BE2C (cell line): ENCODE measurements at regions not wholly inside any gene's neighbourhood (a gene's known extent, or its start where the extent isn't known, plus 50 kb on each side); places are given as distances from the start of the nearest gene placed in this dataset.
A peak's percentile ranks its signal among the peaks of the same experiment; 100 is the strongest.

Experiments
- DNase-seq: peaks from one replicate; pipeline ENCODE4 v3.0.0-alpha.2; 2020
- H3K27me3 ChIP-seq: fragments of 250-450 bp; sonication (Bioruptor Pico); 2 replicates; pipeline ENCODE4 v1.5.1; 2020; ENCODE audit warnings: mild to moderate bottlenecking
- H3K36me3 ChIP-seq: fragments of 250-450 bp; sonication (Bioruptor Pico); 2 replicates; pipeline ENCODE4 v1.5.1; 2020; ENCODE audit warnings: mild to moderate bottlenecking
- H3K4me1 ChIP-seq: fragments of 250-450 bp; sonication (Bioruptor Pico); 2 replicates; pipeline ENCODE4 v1.5.1; 2020
- H3K4me3 ChIP-seq: 2 replicates; pipeline ENCODE4 v1.5.1; 2011; ENCODE audit warnings: low read depth, low read length
- H3K9me3 ChIP-seq: fragments of 250-450 bp; sonication (Bioruptor Pico); 2 replicates; pipeline ENCODE4 v1.5.1; 2020
- TF ChIP-seq, protein P1 (sequence below): IDR thresholded peaks from 2 replicates; pipeline ENCODE4 v1.5.1; 2012; ENCODE audit warnings: mild to moderate bottlenecking, low read depth, low read length

DNA sequence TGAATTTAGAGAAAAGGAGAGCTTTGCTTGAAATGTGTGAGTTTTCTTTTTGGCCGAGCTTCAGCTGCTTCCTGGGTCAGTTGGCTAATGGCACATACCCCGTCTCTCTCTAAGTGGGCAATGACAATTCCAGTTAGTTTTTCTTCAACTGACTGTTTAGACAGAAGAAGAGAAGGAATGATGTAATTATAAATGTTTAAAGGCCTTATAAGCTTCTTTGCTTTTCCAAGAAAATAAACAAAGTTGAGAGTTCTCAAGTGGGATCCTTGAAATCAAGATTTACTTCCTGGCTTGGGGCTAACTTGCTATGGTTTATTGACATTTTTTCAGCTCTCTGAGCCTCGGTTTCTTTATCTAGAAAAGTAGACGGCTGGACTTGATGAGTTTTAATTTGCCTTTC is 794.9 kb upstream of the ACVR2A start:
- H3K4me3 ChIP-seq, result no peak overlapping the region
- H3K36me3 ChIP-seq, result no peaks in the 10 kb centered on the region
- TF ChIP-seq, protein P1, sequence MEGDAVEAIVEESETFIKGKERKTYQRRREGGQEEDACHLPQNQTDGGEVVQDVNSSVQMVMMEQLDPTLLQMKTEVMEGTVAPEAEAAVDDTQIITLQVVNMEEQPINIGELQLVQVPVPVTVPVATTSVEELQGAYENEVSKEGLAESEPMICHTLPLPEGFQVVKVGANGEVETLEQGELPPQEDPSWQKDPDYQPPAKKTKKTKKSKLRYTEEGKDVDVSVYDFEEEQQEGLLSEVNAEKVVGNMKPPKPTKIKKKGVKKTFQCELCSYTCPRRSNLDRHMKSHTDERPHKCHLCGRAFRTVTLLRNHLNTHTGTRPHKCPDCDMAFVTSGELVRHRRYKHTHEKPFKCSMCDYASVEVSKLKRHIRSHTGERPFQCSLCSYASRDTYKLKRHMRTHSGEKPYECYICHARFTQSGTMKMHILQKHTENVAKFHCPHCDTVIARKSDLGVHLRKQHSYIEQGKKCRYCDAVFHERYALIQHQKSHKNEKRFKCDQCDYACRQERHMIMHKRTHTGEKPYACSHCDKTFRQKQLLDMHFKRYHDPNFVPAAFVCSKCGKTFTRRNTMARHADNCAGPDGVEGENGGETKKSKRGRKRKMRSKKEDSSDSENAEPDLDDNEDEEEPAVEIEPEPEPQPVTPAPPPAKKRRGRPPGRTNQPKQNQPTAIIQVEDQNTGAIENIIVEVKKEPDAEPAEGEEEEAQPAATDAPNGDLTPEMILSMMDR, result no peak
- no peak for DNase-seq
- no peaks in the 10 kb centered on the region for H3K27me3 ChIP-seq
- H3K9me3 ChIP-seq, result no peaks in the 10 kb centered on the region
- H3K4me1 ChIP-seq, result no peaks in the 10 kb centered on the region

DNA sequence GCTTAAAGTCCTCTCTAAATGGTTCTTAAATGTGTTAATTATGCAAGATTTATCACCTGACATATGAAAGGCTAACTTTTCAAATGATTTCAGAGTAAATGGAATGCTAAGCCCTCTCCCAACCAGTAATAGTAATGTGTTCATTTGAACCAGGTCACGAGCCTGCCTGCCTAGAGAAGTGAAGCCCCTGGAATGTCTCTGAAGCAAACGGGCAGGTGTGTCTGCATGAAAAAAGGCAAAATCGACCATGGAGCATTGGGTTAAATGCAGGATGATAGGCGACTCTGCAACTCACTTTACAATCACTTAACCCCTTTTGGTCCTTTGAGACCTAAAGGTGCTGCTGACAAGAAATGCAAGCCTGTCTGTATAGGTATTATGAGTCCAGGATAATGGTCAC is 798.4 kb upstream of the ACVR2A start:
- no peaks in the 10 kb centered on the region for H3K9me3 ChIP-seq
- TF ChIP-seq, protein P1, result no peak
- no peak for DNase-seq
- no peaks in the 10 kb centered on the region for H3K27me3 ChIP-seq
- H3K36me3 ChIP-seq, result no peaks in the 10 kb centered on the region
- H3K4me1 ChIP-seq, result no peaks in the 10 kb centered on the region
- H3K4me3 ChIP-seq, result no peak overlapping the region

DNA sequence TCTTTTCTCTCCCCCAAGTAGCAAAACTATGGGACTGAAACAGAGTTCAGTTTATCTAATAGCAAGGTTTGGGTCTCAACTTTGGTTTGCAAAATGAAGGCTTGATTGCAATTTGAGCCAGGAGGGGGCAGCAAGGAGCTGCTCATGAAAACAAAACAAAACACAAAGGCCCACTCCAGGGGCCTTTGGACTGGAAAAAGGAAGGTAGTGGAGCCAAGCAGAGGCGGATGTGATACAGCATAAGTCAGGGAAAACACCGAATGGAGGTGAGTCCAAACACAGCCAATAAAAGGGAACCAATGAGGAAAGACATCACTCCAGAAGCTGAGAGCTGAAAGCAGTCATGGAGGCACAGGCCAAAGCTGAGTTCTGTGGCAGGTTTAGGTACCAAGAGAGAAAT is 799.7 kb upstream of the ACVR2A start:
- DNase-seq, result peak; percentile 34
- Histone ChIP-seq H3K4me1 (no peaks in the 10 kb centered on the region), H3K9me3 (no peaks in the 10 kb centered on the region), H3K36me3 (no peaks in the 10 kb centered on the region), H3K4me3 (no peak overlapping the region), H3K27me3 (no peaks in the 10 kb centered on the region)
- TF ChIP-seq, protein P1, result peak; percentile 50

DNA sequence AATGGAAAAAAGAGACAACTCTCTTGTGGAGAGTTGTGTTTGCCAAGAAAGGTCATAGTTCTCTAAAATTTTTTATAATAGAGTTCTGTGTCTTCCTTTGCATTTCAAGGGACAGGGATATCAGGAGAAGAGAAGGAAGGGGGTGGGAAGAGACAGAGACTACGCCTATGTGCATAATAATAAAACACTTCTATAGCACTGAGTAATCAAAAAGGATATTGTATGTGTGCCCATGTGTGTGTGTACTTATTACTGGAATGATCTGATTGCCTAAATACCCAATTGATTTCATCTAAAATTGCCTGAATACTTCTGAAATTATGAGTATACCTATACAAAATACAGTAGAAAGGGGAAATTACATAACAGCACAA is 803.7 kb upstream of the ACVR2A start:
- Histone ChIP-seq H3K27me3 (no peaks in the 10 kb centered on the region), H3K4me3 (no peak overlapping the region), H3K36me3 (no peaks in the 10 kb centered on the region), H3K9me3 (no peaks in the 10 kb centered on the region), H3K4me1 (no peaks in the 10 kb centered on the region)
- DNase-seq, result no peak
- TF ChIP-seq, protein P1, result no peak

DNA sequence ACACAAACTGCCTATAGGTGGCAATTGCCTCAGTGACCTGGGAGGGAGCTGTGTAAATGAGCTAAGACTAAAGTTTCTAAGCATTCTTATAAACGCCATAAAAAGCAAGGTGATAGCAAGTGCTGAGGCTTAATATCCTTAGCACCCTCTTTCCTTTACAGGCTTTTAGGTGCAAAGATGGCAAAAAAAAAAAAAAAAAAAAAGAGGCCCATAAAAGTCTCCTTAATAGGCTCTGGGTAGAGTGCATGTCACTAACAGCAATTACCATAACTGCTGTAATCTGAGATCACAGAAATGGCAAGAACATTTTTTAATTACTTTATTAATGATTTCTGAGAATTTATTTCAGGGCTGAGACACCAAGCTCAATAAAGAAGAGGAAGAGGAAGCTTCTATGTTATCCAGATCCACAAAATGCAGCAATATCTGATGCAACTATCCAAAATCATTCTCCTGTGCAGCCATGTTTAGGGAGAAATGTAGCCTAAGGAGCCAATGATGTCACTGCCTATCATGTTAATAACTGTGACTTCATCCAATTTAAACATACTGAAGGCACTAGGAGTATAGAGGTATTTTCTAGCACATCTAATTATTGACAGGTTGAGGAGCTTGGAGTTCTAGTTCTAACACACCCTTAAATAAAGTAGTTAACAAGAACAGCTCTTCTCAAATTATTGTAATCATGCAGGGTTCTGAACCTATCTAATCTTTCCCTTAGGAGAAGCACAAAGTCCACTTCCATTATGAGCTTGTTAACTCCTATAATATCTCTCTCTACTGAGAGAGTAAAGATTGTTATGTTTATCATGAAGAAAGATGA is 804.3 kb upstream of the ACVR2A start:
- H3K27me3 ChIP-seq, result no peaks in the 10 kb centered on the region
- DNase-seq, result no peak
- TF ChIP-seq, protein P1, result no peak
- no peaks in the 10 kb centered on the region for H3K4me1 ChIP-seq
- no peaks in the 10 kb centered on the region for H3K36me3 ChIP-seq
- no peak overlapping the region for H3K4me3 ChIP-seq
- H3K9me3 ChIP-seq, result no peaks in the 10 kb centered on the region

DNA sequence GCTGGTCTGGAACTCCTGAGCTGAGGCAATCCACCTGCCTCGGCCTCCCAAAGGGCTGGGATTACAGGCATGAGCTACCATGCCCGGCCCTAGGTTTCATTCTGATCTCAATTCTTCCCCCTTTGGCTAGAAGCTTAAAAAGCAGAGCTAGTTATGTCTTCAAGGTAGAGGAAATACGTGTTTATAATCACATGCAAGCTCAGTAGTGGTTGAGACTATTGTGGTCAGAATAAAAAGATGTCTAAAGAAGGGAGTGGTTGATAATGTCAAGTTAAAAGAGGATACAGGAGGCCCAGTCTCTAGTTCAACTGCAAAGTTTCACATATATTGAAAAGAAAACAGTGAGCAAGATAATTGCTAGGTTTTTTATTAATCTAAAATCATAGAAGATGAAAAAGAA is 807.8 kb upstream of the ACVR2A start:
- H3K4me1 ChIP-seq, result no peaks in the 10 kb centered on the region
- no peak for DNase-seq
- H3K4me3 ChIP-seq, result no peak overlapping the region
- TF ChIP-seq, protein P1, result no peak
- no peaks in the 10 kb centered on the region for H3K9me3 ChIP-seq
- no peaks in the 10 kb centered on the region for H3K36me3 ChIP-seq
- no peaks in the 10 kb centered on the region for H3K27me3 ChIP-seq
